ENCODE measurements at regions not wholly inside any gene's neighbourhood (a gene's known extent, or its start where the extent isn't known, plus 50 kb on each side); places are given as distances from the start of the nearest gene placed in this dataset.

- Mint-ChIP-seq H3K27me3 (ENCODE audit: unreplicated experiment) (peaks cover 56% of the 10 kb centered on the region), H3K9me3 (ENCODE audit: low read depth, unreplicated experiment) (no peaks in the 10 kb centered on the region), H3K4me1 (ENCODE audit: low read depth, unreplicated experiment) (no peaks in the 10 kb centered on the region), H3K36me3 (ENCODE audit: insufficient read depth, unreplicated experiment) (no peaks in the 10 kb centered on the region), H3K27ac (ENCODE audit: unreplicated experiment) (no peak overlapping the region), H3K4me3 (ENCODE audit: low read depth, unreplicated experiment) (no peak overlapping the region)
- CTCF ChIA-PET = no interaction called here
- BruUV-seq (replicated peaks) = no TSS peak
- intact Hi-C loops (cut with micrococcal nuclease; ENCODE audit: unreplicated experiment) = no loop called here
- DNase-seq = no peak
- no peak for TF ChIP-seq CTCF (IDR thresholded peaks at IDR 0.05; ENCODE audit: unreplicated experiment)
Measured at GRCh38 chr15:93246266-93247242, 157.5 kb upstream of the RGMA start.

GRCh38 chr15:93245661-93246042 is 156.6 kb upstream of the RGMA start:
- H3K27ac Mint-ChIP-seq (ENCODE audit: unreplicated experiment) = no peak overlapping the region
- no peaks in the 10 kb centered on the region for H3K9me3 Mint-ChIP-seq (ENCODE audit: low read depth, unreplicated experiment)
- H3K4me1 Mint-ChIP-seq (ENCODE audit: low read depth, unreplicated experiment) = no peaks in the 10 kb centered on the region
- no peaks in the 10 kb centered on the region for H3K36me3 Mint-ChIP-seq (ENCODE audit: insufficient read depth, unreplicated experiment)
- peaks cover 47% of the 10 kb centered on the region for H3K27me3 Mint-ChIP-seq (ENCODE audit: unreplicated experiment)
- intact Hi-C loops (cut with micrococcal nuclease; ENCODE audit: unreplicated experiment) = no loop called here
- TF ChIP-seq CTCF (IDR thresholded peaks at IDR 0.05; ENCODE audit: unreplicated experiment) = no peak
- H3K4me3 Mint-ChIP-seq (ENCODE audit: low read depth, unreplicated experiment) = no peak overlapping the region
- no peak for DNase-seq
- BruUV-seq (replicated peaks) = no TSS peak
- CTCF ChIA-PET = no interaction called here

GRCh38 chr15:93244696-93245660 is 156.0 kb upstream of the RGMA start:
- CTCF ChIA-PET = no interaction called here
- no peak for TF ChIP-seq CTCF (IDR thresholded peaks at IDR 0.05; ENCODE audit: unreplicated experiment)
- H3K9me3 Mint-ChIP-seq (ENCODE audit: low read depth, unreplicated experiment) = no peaks in the 10 kb centered on the region
- BruUV-seq (replicated peaks) = no TSS peak
- H3K27me3 Mint-ChIP-seq (ENCODE audit: unreplicated experiment) = peaks cover 43% of the 10 kb centered on the region
- H3K4me3 Mint-ChIP-seq (ENCODE audit: low read depth, unreplicated experiment) = no peak overlapping the region
- H3K4me1 Mint-ChIP-seq (ENCODE audit: low read depth, unreplicated experiment) = no peaks in the 10 kb centered on the region
- intact Hi-C loops (cut with micrococcal nuclease; ENCODE audit: unreplicated experiment) = no loop called here
- no peak overlapping the region for H3K27ac Mint-ChIP-seq (ENCODE audit: unreplicated experiment)
- no peaks in the 10 kb centered on the region for H3K36me3 Mint-ChIP-seq (ENCODE audit: insufficient read depth, unreplicated experiment)
- no peak for DNase-seq

GRCh38 chr15:93243573-93243972 is 154.6 kb upstream of the RGMA start:
- Mint-ChIP-seq H3K4me1 (ENCODE audit: low read depth, unreplicated experiment) (no peaks in the 10 kb centered on the region), H3K27me3 (ENCODE audit: unreplicated experiment) (peaks cover 43% of the 10 kb centered on the region), H3K36me3 (ENCODE audit: insufficient read depth, unreplicated experiment) (no peaks in the 10 kb centered on the region), H3K4me3 (ENCODE audit: low read depth, unreplicated experiment) (no peak overlapping the region), H3K27ac (ENCODE audit: unreplicated experiment) (no peak overlapping the region), H3K9me3 (ENCODE audit: low read depth, unreplicated experiment) (no peaks in the 10 kb centered on the region)
- BruUV-seq (replicated peaks) = no TSS peak
- intact Hi-C loops (cut with micrococcal nuclease; ENCODE audit: unreplicated experiment) = no loop called here
- DNase-seq = no peak
- no peak for TF ChIP-seq CTCF (IDR thresholded peaks at IDR 0.05; ENCODE audit: unreplicated experiment)
- CTCF ChIA-PET = no interaction called here
